Pancreas (tissue), 10 donors: ENCODE measurements at regions not wholly inside any gene's neighbourhood (a gene's known extent, or its start where the extent isn't known, plus 50 kb on each side); places are given as distances from the start of the nearest gene placed in this dataset.

Experiments used
- ATAC-seq, 4 donors: fragments of 200-7000 bp; cut with Tn5 transposase; one replicate each; pipeline versions ENCODE4 v1.8.0 to v1.9.1; 2020; ENCODE audit warnings: mild to moderate bottlenecking in 4 of 4, moderate library complexity in 4 of 4
- DNase-seq, 6 donors: peaks; one replicate each; pipeline ENCODE4 v3.0.0-alpha.2; 2020
- FAIRE-seq: peaks from 2 replicates; lab custom pipeline; 2012; peaks lifted over from hg19 to GRCh38; lab: Jason Lieb, UNC
- H3K27ac ChIP-seq, 4 donors: fragments of 200-600 bp; sonication (generic); 1 replicate in 3 of 4; 2 replicates in 1 of 4; pipeline versions ENCODE4 v1.5.0 to v1.8.0; 2020
- H3K27me3 ChIP-seq, 4 donors: fragments of 200-600 bp; one replicate each; pipeline ENCODE4 v1.8.0; 2021
- H3K36me3 ChIP-seq, 3 donors: fragments of 200-600 bp; sonication (generic) in 1 of 3; one replicate each; pipeline versions ENCODE4 v1.5.0 to v1.8.0; 2020 to 2021
- H3K4me1 ChIP-seq, 3 donors: fragments of 200-600 bp; one replicate each; pipeline ENCODE4 v1.8.0; 2021
- H3K4me3 ChIP-seq, 4 donors: fragments of 200-600 bp; sonication (generic) in 2 of 4; one replicate each; pipeline versions ENCODE4 v1.5.0 to v1.8.0; 2020 to 2021
- H3K9me3 ChIP-seq, 4 donors: fragments of 200-600 bp; one replicate each; pipeline ENCODE4 v1.8.0; 2021
- WGBS, 2 donors: extraction: QIAGEN DNeasy Blood & Tissue Kit; methylation state at CpG; one replicate each; pipeline ENCODE4 v1.1.7; 2013; 5-methylcytosine and 5-hydroxymethylcytosine counted together
- intact Hi-C, 3 donors: fragments of 100-400 bp; cut with DNase I; formaldehyde crosslinking; loops; one replicate each; pipeline versions ENCODE4 v1.11.1 to v1.14.2; 2022
- TF ChIP-seq, protein P1 (sequence below), 4 donors: fragments of 200-600 bp; sonication (generic) in 3 of 4; IDR thresholded peaks; one replicate each; pipeline versions ENCODE4 v1.5.0 to v1.8.0; 2021; ENCODE audit warnings: antibody characterized with exemption in 4 of 4
- donor health status: healthy with polysubstance abuse.
- donor health status: DM: no; HTN: no; CAD: no; lungs with moderate emphysema.
- donor health status: DM: no; HTN: no; CAD: no.
- donor health status: control.
- donor health status: control.
- donor health status: Bipolar disorder and iron deficiency.
- donor health status: DM: yes; HTN: yes; CAD: no.
- donor health status: DM: no; HTN: no; CAD: no.
- donor health status: DM: no; HTN: no; CAD: no.
- donor health status: DM: yes; HTN: yes; CAD: no.

- Histone ChIP-seq H3K4me1 (no peaks in the 10 kb centered on the region), H3K9me3 (no peaks in the 10 kb centered on the region), H3K36me3 (no peaks in the 10 kb centered on the region), H3K27me3 (no peaks in the 10 kb centered on the region), H3K4me3 (no peak overlapping the region), H3K27ac (no peak overlapping the region)
- intact Hi-C loops: no loop called here
- TF ChIP-seq, protein P1, sequence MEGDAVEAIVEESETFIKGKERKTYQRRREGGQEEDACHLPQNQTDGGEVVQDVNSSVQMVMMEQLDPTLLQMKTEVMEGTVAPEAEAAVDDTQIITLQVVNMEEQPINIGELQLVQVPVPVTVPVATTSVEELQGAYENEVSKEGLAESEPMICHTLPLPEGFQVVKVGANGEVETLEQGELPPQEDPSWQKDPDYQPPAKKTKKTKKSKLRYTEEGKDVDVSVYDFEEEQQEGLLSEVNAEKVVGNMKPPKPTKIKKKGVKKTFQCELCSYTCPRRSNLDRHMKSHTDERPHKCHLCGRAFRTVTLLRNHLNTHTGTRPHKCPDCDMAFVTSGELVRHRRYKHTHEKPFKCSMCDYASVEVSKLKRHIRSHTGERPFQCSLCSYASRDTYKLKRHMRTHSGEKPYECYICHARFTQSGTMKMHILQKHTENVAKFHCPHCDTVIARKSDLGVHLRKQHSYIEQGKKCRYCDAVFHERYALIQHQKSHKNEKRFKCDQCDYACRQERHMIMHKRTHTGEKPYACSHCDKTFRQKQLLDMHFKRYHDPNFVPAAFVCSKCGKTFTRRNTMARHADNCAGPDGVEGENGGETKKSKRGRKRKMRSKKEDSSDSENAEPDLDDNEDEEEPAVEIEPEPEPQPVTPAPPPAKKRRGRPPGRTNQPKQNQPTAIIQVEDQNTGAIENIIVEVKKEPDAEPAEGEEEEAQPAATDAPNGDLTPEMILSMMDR (IDR thresholded peaks at IDR 0.05): no peak
- WGBS, 2 donors: 58 to 63% methylated on average over 7 of the region's 7 CpGs
- FAIRE-seq: no peak
- no peak for DNase-seq
- no peak for ATAC-seq
These were observed 245.5 kb upstream of the ECI2 start for GRCh38 chr6:4380881-4381281.

DNA sequence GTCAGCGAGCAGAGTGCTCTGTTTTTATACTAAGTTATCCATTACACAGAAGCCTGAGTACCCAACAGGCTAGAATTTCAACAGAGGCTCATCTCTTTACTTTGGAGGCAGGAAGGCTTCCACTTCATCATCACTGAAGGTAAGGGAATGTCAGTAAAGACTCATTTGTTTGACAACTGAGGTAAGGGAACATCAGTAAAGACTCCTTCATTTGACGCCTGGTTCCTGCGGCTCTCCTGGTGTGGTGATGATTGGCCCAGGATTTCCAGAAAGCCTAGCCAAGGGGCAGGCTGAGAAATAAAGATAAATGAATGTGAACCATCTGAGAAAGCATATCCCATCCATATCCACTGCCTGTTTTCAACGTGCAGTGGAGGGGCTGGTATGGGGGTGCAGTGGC lies 244.6 kb upstream of the ECI2 start:
- DNase-seq: no peak
- Histone ChIP-seq H3K27ac (no peak overlapping the region), H3K36me3 (no peaks in the 10 kb centered on the region), H3K9me3 (no peaks in the 10 kb centered on the region), H3K27me3 (no peaks in the 10 kb centered on the region), H3K4me1 (no peaks in the 10 kb centered on the region), H3K4me3 (no peak overlapping the region)
- WGBS, 2 donors: 44 to 46% methylated on average over 4 of the region's 4 CpGs
- TF ChIP-seq, protein P1 (IDR thresholded peaks at IDR 0.05): no peak
- no peak for FAIRE-seq
- intact Hi-C loops: no loop called here
- no peak for ATAC-seq

GRCh38 chr6:4378319-4378996 lies 243.1 kb upstream of the ECI2 start:
- intact Hi-C loops: no loop called here
- no peak for FAIRE-seq

GRCh38 chr6:4377603-4378002 lies 242.2 kb upstream of the ECI2 start:
- H3K27me3 ChIP-seq: no peaks in the 10 kb centered on the region
- no peaks in the 10 kb centered on the region for H3K36me3 ChIP-seq
- 19 to 27% methylated on average over 3 of the region's 3 CpGs for WGBS, 2 donors
- no peak for ATAC-seq
- no peaks in the 10 kb centered on the region for H3K9me3 ChIP-seq
- TF ChIP-seq, protein P1 (IDR thresholded peaks at IDR 0.05): no peak
- no peak for DNase-seq
- no peak for FAIRE-seq
- H3K4me3 ChIP-seq: no peak overlapping the region
- intact Hi-C loops: no loop called here
- no peak overlapping the region for H3K27ac ChIP-seq
- no peaks in the 10 kb centered on the region for H3K4me1 ChIP-seq

More at GRCh38 chr6:4378319-4378996, 243.1 kb upstream of the ECI2 start:
- no peaks in the 10 kb centered on the region for H3K36me3 ChIP-seq
- ATAC-seq: no peak
- H3K4me3 ChIP-seq: no peak overlapping the region
- DNase-seq: no peak
- H3K27me3 ChIP-seq: no peaks in the 10 kb centered on the region
- H3K27ac ChIP-seq: no peak overlapping the region
- no peaks in the 10 kb centered on the region for H3K9me3 ChIP-seq
- WGBS, 2 donors: 68 to 77% methylated on average over 12 of the region's 12 CpGs
- TF ChIP-seq, protein P1 (IDR thresholded peaks at IDR 0.05): no peak
- H3K4me1 ChIP-seq: no peaks in the 10 kb centered on the region

GRCh38 chr6:4374216-4374615 lies 238.8 kb upstream of the ECI2 start:
- H3K9me3 ChIP-seq: no peaks in the 10 kb centered on the region
- H3K36me3 ChIP-seq: no peaks in the 10 kb centered on the region
- no peaks in the 10 kb centered on the region for H3K4me1 ChIP-seq
- FAIRE-seq: no peak
- no peak for DNase-seq
- no peak for ATAC-seq
- no peaks in the 10 kb centered on the region for H3K27me3 ChIP-seq
- TF ChIP-seq, protein P1 (IDR thresholded peaks at IDR 0.05): no peak
- no peak overlapping the region for H3K4me3 ChIP-seq
- 52% methylated on average over 7 of the region's 7 CpGs for WGBS, 2 donors
- H3K27ac ChIP-seq: no peak overlapping the region
- intact Hi-C loops: no loop called here
